PFSK-1 (cell line): ENCODE measurements at regions not wholly inside any gene's neighbourhood (a gene's known extent, or its start where the extent isn't known, plus 50 kb on each side); places are given as distances from the start of the nearest gene placed in this dataset.

ENCODE experiments used
- FOXP2 ChIP-seq: optimal IDR thresholded peaks from 2 replicates; pipeline ENCODE3; 2011; ENCODE audit warnings: borderline replicate concordance, control low read depth, inconsistent platforms; ENCODE audit not compliant: insufficient read depth; ENCODE audit errors: extremely low read length, extremely low read depth
- POLR2AphosphoS5 ChIP-seq: IDR thresholded peaks from 2 replicates; pipeline ENCODE4 v1.6.1; 2012; ENCODE audit warnings: low read depth, mild to moderate bottlenecking, control low read depth, low read length, moderate library complexity
- SIN3A ChIP-seq: IDR thresholded peaks from 2 replicates; pipeline ENCODE4 v1.6.1; 2012; ENCODE audit warnings: mild to moderate bottlenecking, low read length, moderate library complexity, borderline replicate concordance; ENCODE audit not compliant: insufficient read depth
- TAF1 ChIP-seq: IDR thresholded peaks from 2 replicates; pipeline ENCODE4 v1.6.1; 2012; ENCODE audit warnings: low read length, control low read depth, borderline replicate concordance; ENCODE audit not compliant: insufficient read depth
- TF ChIP-seq, protein P1 (sequence below), 2 experiments: IDR thresholded peaks; 2 replicates each; pipeline versions ENCODE4 v1.6.1 to v1.8.0; 2011 to 2012; ENCODE audit warnings: low read depth in 2 of 2, low read length in 2 of 2, control low read depth in 1 of 2, inconsistent platforms in 1 of 2, mild to moderate bottlenecking in 1 of 2, moderate library complexity in 1 of 2; ENCODE audit not compliant: insufficient read depth in 1 of 2

DNA sequence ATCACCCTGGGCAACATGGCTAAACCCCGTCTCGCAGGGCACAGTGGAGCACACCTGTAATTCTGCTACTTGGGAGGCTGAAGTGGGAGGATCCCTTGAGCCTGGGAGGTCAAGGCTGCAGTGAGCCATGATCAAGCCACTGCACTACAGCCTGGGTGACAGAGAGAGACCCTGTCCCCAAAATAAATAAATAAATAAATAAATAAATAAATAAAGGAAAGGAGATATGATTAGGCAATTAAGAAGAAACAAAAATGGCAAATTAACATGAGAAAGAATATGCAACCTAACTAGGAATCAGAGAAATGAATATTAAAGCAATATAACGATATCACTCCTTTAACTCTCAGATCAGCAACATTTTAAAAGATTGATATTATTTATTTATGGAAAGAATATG, 92.3 kb downstream of the C1D start:
- TF ChIP-seq SIN3A: no peak
- no peak for TF ChIP-seq POLR2AphosphoS5
- TF ChIP-seq, protein P1, sequence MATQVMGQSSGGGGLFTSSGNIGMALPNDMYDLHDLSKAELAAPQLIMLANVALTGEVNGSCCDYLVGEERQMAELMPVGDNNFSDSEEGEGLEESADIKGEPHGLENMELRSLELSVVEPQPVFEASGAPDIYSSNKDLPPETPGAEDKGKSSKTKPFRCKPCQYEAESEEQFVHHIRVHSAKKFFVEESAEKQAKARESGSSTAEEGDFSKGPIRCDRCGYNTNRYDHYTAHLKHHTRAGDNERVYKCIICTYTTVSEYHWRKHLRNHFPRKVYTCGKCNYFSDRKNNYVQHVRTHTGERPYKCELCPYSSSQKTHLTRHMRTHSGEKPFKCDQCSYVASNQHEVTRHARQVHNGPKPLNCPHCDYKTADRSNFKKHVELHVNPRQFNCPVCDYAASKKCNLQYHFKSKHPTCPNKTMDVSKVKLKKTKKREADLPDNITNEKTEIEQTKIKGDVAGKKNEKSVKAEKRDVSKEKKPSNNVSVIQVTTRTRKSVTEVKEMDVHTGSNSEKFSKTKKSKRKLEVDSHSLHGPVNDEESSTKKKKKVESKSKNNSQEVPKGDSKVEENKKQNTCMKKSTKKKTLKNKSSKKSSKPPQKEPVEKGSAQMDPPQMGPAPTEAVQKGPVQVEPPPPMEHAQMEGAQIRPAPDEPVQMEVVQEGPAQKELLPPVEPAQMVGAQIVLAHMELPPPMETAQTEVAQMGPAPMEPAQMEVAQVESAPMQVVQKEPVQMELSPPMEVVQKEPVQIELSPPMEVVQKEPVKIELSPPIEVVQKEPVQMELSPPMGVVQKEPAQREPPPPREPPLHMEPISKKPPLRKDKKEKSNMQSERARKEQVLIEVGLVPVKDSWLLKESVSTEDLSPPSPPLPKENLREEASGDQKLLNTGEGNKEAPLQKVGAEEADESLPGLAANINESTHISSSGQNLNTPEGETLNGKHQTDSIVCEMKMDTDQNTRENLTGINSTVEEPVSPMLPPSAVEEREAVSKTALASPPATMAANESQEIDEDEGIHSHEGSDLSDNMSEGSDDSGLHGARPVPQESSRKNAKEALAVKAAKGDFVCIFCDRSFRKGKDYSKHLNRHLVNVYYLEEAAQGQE (IDR thresholded peaks at IDR 0.05; ENCODE audit: insufficient read depth in 1 of 2, low read depth in 2 of 2, low read length in 2 of 2): no peak
- TF ChIP-seq TAF1: no peak
- TF ChIP-seq FOXP2: no peak

DNA sequence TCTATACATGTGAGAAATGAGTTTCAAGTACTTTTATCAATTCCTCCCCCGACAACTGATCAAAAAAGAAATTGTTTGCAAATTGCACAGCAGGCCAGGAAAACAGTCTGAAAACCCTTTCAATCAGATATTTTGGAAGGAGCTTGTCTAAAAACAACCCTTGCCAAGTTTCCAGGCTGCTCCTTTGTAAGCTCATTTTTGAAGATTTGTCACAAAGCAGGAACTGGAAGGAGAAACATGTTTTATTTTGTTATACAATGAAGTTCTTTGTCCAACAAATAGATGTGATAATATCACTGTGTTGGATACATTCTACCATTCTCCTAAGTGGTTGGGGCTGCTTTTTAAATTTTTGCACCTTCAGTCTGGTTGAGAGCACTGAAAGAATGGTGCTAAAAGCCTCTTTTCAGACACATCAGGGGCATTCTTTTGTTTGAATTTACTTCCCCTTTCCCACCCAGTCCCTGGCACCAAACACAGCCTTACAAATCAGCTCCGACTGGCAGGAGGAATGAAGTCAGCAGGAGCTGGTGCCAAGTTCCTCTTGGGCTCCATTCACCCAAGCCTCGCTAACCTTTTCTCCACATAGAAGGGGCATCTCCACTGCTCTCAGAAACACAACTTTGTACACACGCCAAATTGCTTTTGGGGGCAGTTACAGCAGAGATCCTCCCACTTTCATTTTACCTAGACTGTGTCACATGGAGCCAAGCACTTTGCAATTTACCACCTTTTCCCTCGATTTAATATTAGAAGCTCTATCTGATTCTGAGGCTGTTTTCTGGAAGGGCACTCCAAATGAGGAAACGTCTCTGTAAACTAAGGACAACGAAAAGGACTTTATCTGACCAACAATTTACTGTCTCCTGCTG, 88.0 kb downstream of the C1D start:
- TF ChIP-seq POLR2AphosphoS5 (no peak), TAF1 (no peak), FOXP2 (no peak), SIN3A (no peak)
- TF ChIP-seq, protein P1 (IDR thresholded peaks at IDR 0.05; ENCODE audit: insufficient read depth in 1 of 2, low read depth in 2 of 2, low read length in 2 of 2): no peak

DNA sequence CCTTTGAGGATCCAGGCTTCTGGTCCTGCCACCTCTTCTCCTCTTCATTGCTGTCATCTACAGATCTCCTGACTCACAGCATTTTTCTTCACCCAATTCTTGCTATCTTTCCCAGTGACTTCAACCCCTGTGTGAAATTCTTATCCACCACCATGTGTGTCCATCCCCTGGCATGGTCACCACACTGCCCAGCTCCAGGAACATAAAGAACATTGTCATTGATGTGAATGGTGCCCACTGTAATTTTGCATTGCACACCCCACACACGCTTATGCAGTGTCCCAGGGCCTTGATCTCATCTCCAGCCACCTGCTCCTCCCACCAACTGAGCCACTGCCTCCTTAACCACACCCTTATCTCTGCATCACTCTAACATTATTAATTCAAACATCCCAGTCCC, 85.3 kb downstream of the C1D start:
- TF ChIP-seq POLR2AphosphoS5 (no peak), TAF1 (no peak), FOXP2 (no peak), SIN3A (no peak)
- TF ChIP-seq, protein P1 (IDR thresholded peaks at IDR 0.05; ENCODE audit: insufficient read depth in 1 of 2, low read depth in 2 of 2, low read length in 2 of 2): no peak

DNA sequence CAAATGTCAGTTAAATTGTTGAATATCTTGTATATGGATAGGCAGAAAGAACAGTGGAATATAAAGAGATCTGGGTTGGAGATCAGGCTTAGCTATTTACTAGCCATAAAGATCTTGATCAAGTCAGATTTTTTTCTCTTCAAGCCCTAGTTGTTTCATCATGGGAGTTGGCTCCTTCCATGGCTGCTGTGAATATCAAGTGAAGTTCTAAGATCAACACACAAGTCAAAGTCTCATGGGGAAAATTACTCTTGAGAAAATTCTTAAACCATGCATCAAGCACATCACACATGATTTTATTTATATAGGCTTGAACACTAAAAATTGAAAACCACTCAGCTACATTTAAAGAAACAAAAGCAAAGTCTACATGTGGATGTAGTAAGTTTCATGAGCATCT, 79.8 kb downstream of the C1D start:
- TF ChIP-seq, protein P1 (IDR thresholded peaks at IDR 0.05; ENCODE audit: insufficient read depth in 1 of 2, low read depth in 2 of 2, low read length in 2 of 2): no peak
- TF ChIP-seq FOXP2 (no peak), SIN3A (no peak), POLR2AphosphoS5 (no peak), TAF1 (no peak)

GRCh38 chr2:67984600-67984999, 78.2 kb downstream of the C1D start:
- TF ChIP-seq POLR2AphosphoS5 (no peak), TAF1 (no peak), FOXP2 (no peak), SIN3A (no peak)
- TF ChIP-seq, protein P1 (IDR thresholded peaks at IDR 0.05; ENCODE audit: insufficient read depth in 1 of 2, low read depth in 2 of 2, low read length in 2 of 2): no peak
